Globus pallidus (tissue), 1 donor: ENCODE measurements at regions not wholly inside any gene's neighbourhood (a gene's known extent, or its start where the extent isn't known, plus 50 kb on each side); places are given as distances from the start of the nearest gene placed in this dataset.

Experiments
- DNase-seq: peaks from one replicate; pipeline ENCODE4 v3.0.0-alpha.2; 2015; ENCODE audit warnings: low spot score

GRCh38 chr1:59026472-59026948, 242.7 kb upstream of the JUN start:
- no peak for DNase-seq

- DNase-seq = no peak
Observed at GRCh38 chr1:59027177-59027576, 243.3 kb upstream of the JUN start.

GRCh38 chr1:59028048-59028447, 244.2 kb upstream of the JUN start:
- no peak for DNase-seq

- no peak for DNase-seq
Observed at GRCh38 chr1:59029411-59030167, 245.7 kb upstream of the JUN start.

- no peak for DNase-seq
Observed at GRCh38 chr1:59032228-59032627, 248.4 kb upstream of the JUN start.

- no peak for DNase-seq
Observed at GRCh38 chr1:59033761-59034160, 249.9 kb upstream of the JUN start.

- DNase-seq = no peak
Observed at GRCh38 chr1:59034925-59035324, 251.1 kb upstream of the JUN start.

GRCh38 chr1:59039551-59039950, 255.7 kb upstream of the JUN start:
- DNase-seq = no peak

GRCh38 chr1:59040486-59040885, 256.4 kb upstream of the FGGY start:
- no peak for DNase-seq

- DNase-seq = no peak
Observed at GRCh38 chr1:59041646-59042277, 255.1 kb upstream of the FGGY start.

- DNase-seq = no peak
Observed at GRCh38 chr1:59043796-59044195, 253.1 kb upstream of the FGGY start.

GRCh38 chr1:59044535-59045121, 252.3 kb upstream of the FGGY start:
- no peak for DNase-seq

- DNase-seq = no peak
Observed at GRCh38 chr1:59045137-59045536, 251.8 kb upstream of the FGGY start.

- no peak for DNase-seq
Observed at GRCh38 chr1:59045636-59046035, 251.3 kb upstream of the FGGY start.

GRCh38 chr1:59046134-59046533, 250.8 kb upstream of the FGGY start:
- DNase-seq = no peak

- no peak for DNase-seq
Observed at GRCh38 chr1:59046730-59047157, 250.2 kb upstream of the FGGY start.

- DNase-seq = no peak
Observed at GRCh38 chr1:59051007-59051406, 245.9 kb upstream of the FGGY start.

GRCh38 chr1:59052166-59052590, 244.7 kb upstream of the FGGY start:
- no peak for DNase-seq

GRCh38 chr1:59054172-59054571, 242.7 kb upstream of the FGGY start:
- DNase-seq = no peak

GRCh38 chr1:59055908-59056719, 240.8 kb upstream of the FGGY start:
- DNase-seq = no peak

GRCh38 chr1:59057211-59057694, 239.6 kb upstream of the FGGY start:
- no peak for DNase-seq

- DNase-seq = no peak
Observed at GRCh38 chr1:59057796-59058195, 239.1 kb upstream of the FGGY start.
